GM23248 (cell line): ENCODE measurements at regions not wholly inside any gene's neighbourhood (a gene's known extent, or its start where the extent isn't known, plus 50 kb on each side); places are given as distances from the start of the nearest gene placed in this dataset.

Source experiments
- DNase-seq: peaks from one replicate; pipeline ENCODE4 v3.0.0-alpha.2; 2015
- H2AFZ ChIP-seq: fragments of 200-600 bp; sonication (generic); 2 replicates; pipeline ENCODE4 v1.6.1; 2016; ENCODE audit warnings: antibody characterized with exemption
- H3F3A ChIP-seq: fragments of 200-600 bp; sonication (generic); 2 replicates; pipeline ENCODE4 v1.6.1; 2016; ENCODE audit warnings: mild to moderate bottlenecking, antibody characterized with exemption, mixed run types; ENCODE audit not compliant: insufficient read depth
- H3K27ac ChIP-seq: fragments of 200-600 bp; sonication (generic); 2 replicates; pipeline ENCODE4 v1.5.1; 2016; ENCODE audit warnings: mild to moderate bottlenecking
- H3K27me3 ChIP-seq: fragments of 200-600 bp; sonication (generic); replicated peaks from 2 replicates; pipeline ENCODE4 v1.6.1; 2016; ENCODE audit warnings: mild to moderate bottlenecking; ENCODE audit not compliant: insufficient read depth
- H3K36me3 ChIP-seq: fragments of 200-600 bp; sonication (generic); 2 replicates; pipeline ENCODE4 v1.6.1; 2016; ENCODE audit warnings: low read depth, mild to moderate bottlenecking
- H3K4me1 ChIP-seq: fragments of 200-600 bp; sonication (generic); 2 replicates; pipeline ENCODE4 v1.6.1; 2016; ENCODE audit warnings: mild to moderate bottlenecking; ENCODE audit not compliant: insufficient read depth
- H3K4me2 ChIP-seq: fragments of 200-600 bp; sonication (generic); one replicate; pipeline ENCODE4 v1.6.1; 2016; ENCODE audit warnings: mild to moderate bottlenecking; ENCODE audit not compliant: unreplicated experiment
- H3K4me3 ChIP-seq: fragments of 200-600 bp; sonication (generic); 2 replicates; pipeline ENCODE4 v1.5.1; 2016; ENCODE audit warnings: mild to moderate bottlenecking
- H3K79me2 ChIP-seq: fragments of 200-600 bp; sonication (generic); 2 replicates; pipeline ENCODE4 v1.6.1; 2016; ENCODE audit warnings: mild to moderate bottlenecking; ENCODE audit not compliant: insufficient read depth
- H3K9ac ChIP-seq: fragments of 200-600 bp; sonication (generic); 2 replicates; pipeline ENCODE4 v1.6.1; 2016; ENCODE audit warnings: mild to moderate bottlenecking
- H3K9me2 ChIP-seq: fragments of 200-600 bp; sonication (generic); 2 replicates; pipeline ENCODE4 v1.6.1; 2016; ENCODE audit warnings: mixed run types, mild to moderate bottlenecking, moderate library complexity; ENCODE audit not compliant: insufficient read depth
- H3K9me3 ChIP-seq: fragments of 200-600 bp; sonication (generic); one replicate; pipeline ENCODE4 v1.6.1; 2017; ENCODE audit warnings: low read depth
- H4K20me1 ChIP-seq: fragments of 200-600 bp; sonication (generic); 2 replicates; pipeline ENCODE4 v1.6.0; 2016; ENCODE audit not compliant: insufficient read depth
- EZH2 ChIP-seq: fragments of 200-600 bp; sonication (generic); IDR thresholded peaks from 2 replicates; pipeline ENCODE4 v1.6.1; 2018; ENCODE audit warnings: antibody characterized with exemption, mild to moderate bottlenecking; ENCODE audit not compliant: insufficient read depth, poor library complexity, severe bottlenecking
- EZH2phosphoT487 ChIP-seq: fragments of 200-600 bp; sonication (generic); IDR thresholded peaks from 2 replicates; pipeline ENCODE4 v1.6.1; 2018; ENCODE audit warnings: antibody characterized with exemption, moderate library complexity, mild to moderate bottlenecking, low read depth; ENCODE audit not compliant: insufficient read depth
- WGBS, 2 experiments: methylation state at CpG; one replicate each; pipeline ENCODE4 v1.1.6; 2015 to 2017; ENCODE audit warnings: low lambda C conversion rate in 2 of 2, low coverage in 1 of 2; ENCODE audit errors: missing lambda C conversion rate in 2 of 2; 5-methylcytosine and 5-hydroxymethylcytosine counted together
- in situ Hi-C: fragments of 300-500 bp; cut with MboI; formaldehyde crosslinking; loops from 2 replicates; pipeline ENCODE4 v1.15.0; 2020

GRCh38 chr11:43576803-43577521 lies 103.6 kb upstream of the HSD17B12 start:
- peak; percentile 80 for DNase-seq
- Histone ChIP-seq H2AFZ (peak overlapping the region; percentile 9), H3F3A (peaks cover 3% of the 10 kb centered on the region; the same call in 1 of the 2 replicates), H3K9ac (no peak overlapping the region), H3K4me3 (peak overlapping the region; percentile 70), H3K4me1 (peaks cover 20% of the 10 kb centered on the region), H3K27ac (no peak overlapping the region), H3K9me3 (no peaks in the 10 kb centered on the region), H3K9me2 (no peaks in the 10 kb centered on the region), H3K27me3 (peaks cover 13% of the 10 kb centered on the region), H3K79me2 (no peaks in the 10 kb centered on the region), H3K36me3 (no peaks in the 10 kb centered on the region), H3K4me2 (peak overlapping the region; percentile 96), H4K20me1 (no peaks in the 10 kb centered on the region)
- TF ChIP-seq EZH2phosphoT487 (no peak), EZH2 (no peak)
- 1 to 2% methylated on average over 33 to 35 of the region's 35 CpGs for WGBS, 2 experiments
- in situ Hi-C loops: no loop called here

- H4K20me1 ChIP-seq: no peaks in the 10 kb centered on the region
- no peaks in the 10 kb centered on the region for H3K9me3 ChIP-seq
- H3K79me2 ChIP-seq: no peaks in the 10 kb centered on the region
- peaks cover 20% of the 10 kb centered on the region for H3K4me1 ChIP-seq
- 4% methylated on average over 17 of the region's 17 CpGs for WGBS, 2 experiments
- H3K27me3 ChIP-seq: peaks cover 21% of the 10 kb centered on the region
- no peak overlapping the region for H2AFZ ChIP-seq
- no peak overlapping the region for H3K4me2 ChIP-seq
- no peaks in the 10 kb centered on the region for H3K36me3 ChIP-seq
- no peaks in the 10 kb centered on the region for H3K9me2 ChIP-seq
- no peak overlapping the region for H3K4me3 ChIP-seq
- in situ Hi-C loops: no loop called here
- peaks cover 3% of the 10 kb centered on the region; the same call in 1 of the 2 replicates for H3F3A ChIP-seq
- no peak overlapping the region for H3K9ac ChIP-seq
- no peak for DNase-seq
- TF ChIP-seq EZH2 (no peak), EZH2phosphoT487 (no peak)
- no peak overlapping the region for H3K27ac ChIP-seq
Observed at GRCh38 chr11:43577566-43578264, 102.8 kb upstream of the HSD17B12 start.

GRCh38 chr11:43578346-43579170 lies 102.0 kb upstream of the HSD17B12 start:
- peak overlapping the region; percentile 64; the same call in 1 of the 2 replicates for H3K9ac ChIP-seq
- H3K4me3 ChIP-seq: peak overlapping the region; percentile 77
- H3K27me3 ChIP-seq: peaks cover 25% of the 10 kb centered on the region
- peaks cover 3% of the 10 kb centered on the region; the same call in 1 of the 2 replicates for H3F3A ChIP-seq
- no peaks in the 10 kb centered on the region for H3K36me3 ChIP-seq
- no peaks in the 10 kb centered on the region for H3K9me3 ChIP-seq
- H3K4me2 ChIP-seq: peak overlapping the region; percentile 90
- H3K4me1 ChIP-seq: peaks cover 20% of the 10 kb centered on the region
- WGBS, 2 experiments: 2 to 5% methylated on average over 26 to 32 of the region's 35 CpGs
- H2AFZ ChIP-seq: peak overlapping the region; percentile 82; the same call in 1 of the 2 replicates
- DNase-seq: peak; percentile 90
- H3K27ac ChIP-seq: no peak overlapping the region
- H3K79me2 ChIP-seq: no peaks in the 10 kb centered on the region
- in situ Hi-C loops: no loop called here
- TF ChIP-seq EZH2: no peak
- no peak for TF ChIP-seq EZH2phosphoT487
- H3K9me2 ChIP-seq: no peaks in the 10 kb centered on the region
- H4K20me1 ChIP-seq: no peaks in the 10 kb centered on the region

- WGBS, 2 experiments: 1 to 2% methylated on average over 73 of the region's 83 CpGs
- TF ChIP-seq EZH2 (no peak), EZH2phosphoT487 (no peak)
- peaks cover 25% of the 10 kb centered on the region for H3K27me3 ChIP-seq
- H3K4me2 ChIP-seq: peak overlapping the region; percentile 90
- in situ Hi-C loops: no loop called here
- peak overlapping the region; percentile 64 for H3K9ac ChIP-seq
- H3F3A ChIP-seq: peaks cover 3% of the 10 kb centered on the region; the same call in 1 of the 2 replicates
- no peaks in the 10 kb centered on the region for H4K20me1 ChIP-seq
- peak overlapping the region; percentile 77 for H3K4me3 ChIP-seq
- peak; percentile 76 for DNase-seq
- no peaks in the 10 kb centered on the region for H3K9me2 ChIP-seq
- H3K27ac ChIP-seq: peak overlapping the region; percentile 1; the same call in 1 of the 2 replicates
- no peaks in the 10 kb centered on the region for H3K9me3 ChIP-seq
- no peaks in the 10 kb centered on the region for H3K79me2 ChIP-seq
- no peaks in the 10 kb centered on the region for H3K36me3 ChIP-seq
- H3K4me1 ChIP-seq: peaks cover 20% of the 10 kb centered on the region
- peak overlapping the region; percentile 82 for H2AFZ ChIP-seq
Observed at GRCh38 chr11:43579171-43579918, 101.2 kb upstream of the HSD17B12 start.
